Ammon's horn (tissue), 1 donor: ENCODE measurements at regions not wholly inside any gene's neighbourhood (a gene's known extent, or its start where the extent isn't known, plus 50 kb on each side); places are given as distances from the start of the nearest gene placed in this dataset.
A peak's percentile ranks its signal among the peaks of the same experiment; 100 is the strongest.
"Not testable (repeated sequence)": the region's sequence is repeated elsewhere in the genome, so short reads cannot be mapped to it uniquely, and the experiment has no call there.

Experiments used
- DNase-seq: peaks from one replicate; pipeline ENCODE4 v3.0.0-alpha.2; 2016; ENCODE audit warnings: low spot score

GRCh38 chr3:33919312-33920120 is 121.1 kb downstream of the PDCD6IP start:
- peak; percentile 20 for DNase-seq

GRCh38 chr3:33920511-33920910 is 122.1 kb downstream of the PDCD6IP start:
- no peak for DNase-seq

- no peak for DNase-seq
Observed at GRCh38 chr3:33921608-33922007, 123.2 kb downstream of the PDCD6IP start.

GRCh38 chr3:33926998-33927605 is 128.7 kb downstream of the PDCD6IP start:
- DNase-seq: no peak

- DNase-seq: no peak
Observed at GRCh38 chr3:33929813-33930212, 131.4 kb downstream of the PDCD6IP start.

GRCh38 chr3:33931512-33931911 is 133.1 kb downstream of the PDCD6IP start:
- no peak for DNase-seq

GRCh38 chr3:33932010-33932764 is 133.8 kb downstream of the PDCD6IP start:
- no peak for DNase-seq

GRCh38 chr3:33936171-33936920 is 137.9 kb downstream of the PDCD6IP start:
- no peak for DNase-seq

GRCh38 chr3:33936921-33937525 is 138.6 kb downstream of the PDCD6IP start:
- DNase-seq: no peak

GRCh38 chr3:33937628-33938027 is 139.2 kb downstream of the PDCD6IP start:
- DNase-seq: no peak

- no peak for DNase-seq
Observed at GRCh38 chr3:33940149-33940548, 141.7 kb downstream of the PDCD6IP start.

- DNase-seq: no peak
Observed at GRCh38 chr3:33940736-33941135, 142.3 kb downstream of the PDCD6IP start.

- no peak for DNase-seq
Observed at GRCh38 chr3:33941804-33942203, 143.4 kb downstream of the PDCD6IP start.

GRCh38 chr3:33942483-33943150 is 144.2 kb downstream of the PDCD6IP start:
- DNase-seq: peak; percentile 16

- DNase-seq: no peak
Observed at GRCh38 chr3:33943277-33943676, 144.8 kb downstream of the PDCD6IP start.

- not testable (repeated sequence) for DNase-seq
Observed at GRCh38 chr3:33946612-33947011, 148.2 kb downstream of the PDCD6IP start.

- DNase-seq: no peak
Observed at GRCh38 chr3:33947272-33948195, 149.1 kb downstream of the PDCD6IP start.

- DNase-seq: no peak
Observed at GRCh38 chr3:33949074-33949473, 150.6 kb downstream of the PDCD6IP start.

- no peak for DNase-seq
Observed at GRCh38 chr3:33954956-33955355, 156.5 kb downstream of the PDCD6IP start.

GRCh38 chr3:33956206-33956605 is 157.8 kb downstream of the PDCD6IP start:
- no peak for DNase-seq
